Posterior vena cava (tissue), 2 donors: ENCODE measurements at regions not wholly inside any gene's neighbourhood (a gene's known extent, or its start where the extent isn't known, plus 50 kb on each side); places are given as distances from the start of the nearest gene placed in this dataset.
"Not testable (repeated sequence)": the region's sequence is repeated elsewhere in the genome, so short reads cannot be mapped to it uniquely, and the experiment has no call there.

Source experiments
- DNase-seq: peaks from one replicate; pipeline ENCODE4 v3.0.0-alpha.2; 2020; ENCODE audit warnings: low spot score
- intact Hi-C, 2 donors: fragments of 100-400 bp; cut with DNase I; formaldehyde crosslinking; loops; one replicate each; pipeline versions ENCODE4 v1.14.1 to v1.14.2; 2022 to 2023
- donor health status: DM: yes; HTN: yes; CAD: no.
- donor health status: DM: yes; HTN: yes; CAD: no.

DNA sequence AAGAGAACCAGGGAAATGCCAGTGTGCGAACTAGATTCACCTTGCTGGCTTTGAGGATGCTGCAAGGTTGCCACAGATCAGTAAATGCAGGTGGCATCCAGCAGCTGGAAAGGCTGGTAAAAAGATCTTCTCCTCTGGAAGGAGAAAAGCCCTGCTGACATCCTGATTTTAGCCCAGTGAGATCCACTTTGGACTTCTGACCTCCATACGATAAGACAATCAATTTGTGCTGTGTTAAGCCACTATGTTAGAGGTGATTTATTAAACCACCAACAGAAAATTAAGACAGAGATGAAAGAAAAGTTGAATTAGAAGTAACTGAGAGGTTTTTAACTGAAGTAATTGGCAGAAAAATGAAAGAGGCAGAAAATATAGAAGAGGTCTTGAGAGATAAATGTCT is 283.8 kb upstream of the CDH12 start:
- intact Hi-C loops = no loop called here
- no peak for DNase-seq

DNA sequence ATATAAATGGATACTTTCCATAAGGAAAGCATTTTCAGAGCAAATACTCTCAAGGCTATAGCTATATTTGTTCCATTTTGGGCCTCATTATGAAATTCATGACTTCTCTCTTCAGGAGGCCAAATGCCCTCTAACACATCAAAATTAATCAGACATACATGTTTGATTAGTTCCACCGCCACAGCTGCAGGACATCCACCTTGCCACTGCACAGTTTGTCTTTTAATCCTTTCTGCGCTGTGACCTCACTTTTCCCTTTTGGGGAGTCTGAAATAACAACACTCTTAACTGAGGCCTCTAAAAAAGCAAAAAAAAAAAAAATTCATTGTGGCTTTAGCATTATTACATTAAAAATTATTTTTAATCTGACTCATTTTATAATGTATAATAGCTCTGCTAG is 279.1 kb upstream of the CDH12 start:
- no peak for DNase-seq
- intact Hi-C loops = no loop called here

DNA sequence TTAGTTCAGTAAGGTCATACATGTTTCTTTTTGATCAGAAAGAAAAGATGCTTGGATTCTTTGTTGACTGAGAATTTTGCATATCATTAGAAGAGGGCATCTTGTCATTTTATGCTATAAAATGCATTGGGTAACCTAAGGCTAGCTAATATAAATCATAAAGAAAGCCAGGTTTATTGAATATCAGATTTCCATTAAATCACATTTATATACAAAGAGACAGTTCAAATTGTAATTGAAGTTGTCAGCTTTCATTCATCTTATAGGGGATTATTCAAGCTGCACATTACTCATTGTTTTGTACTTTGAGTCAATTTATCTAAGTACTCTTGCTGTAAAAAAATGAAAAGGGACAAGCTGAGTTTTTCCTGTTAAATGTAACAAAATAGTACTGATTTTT is 259.1 kb upstream of the CDH12 start:
- intact Hi-C loops = no loop called here

DNA sequence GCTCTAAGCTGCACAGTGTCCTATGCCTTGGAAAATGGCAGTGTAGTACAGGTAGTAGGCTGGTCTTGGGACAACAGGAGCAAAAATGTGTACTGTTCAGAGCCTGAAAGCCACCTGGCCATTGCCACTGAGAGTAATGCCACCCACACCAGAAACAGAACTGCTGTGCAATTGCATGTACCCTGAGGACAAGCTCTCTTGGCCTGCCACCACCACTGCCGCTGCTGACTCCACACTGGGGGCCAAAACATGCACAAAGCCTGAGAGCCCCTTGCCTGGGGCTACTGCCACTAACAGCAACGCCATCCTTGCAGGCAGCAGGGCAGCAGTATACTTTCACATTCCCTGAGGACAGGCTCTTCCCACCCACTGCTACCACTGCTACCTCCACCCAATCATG is 251.9 kb upstream of the CDH12 start:
- DNase-seq = peak; percentile 67
- intact Hi-C loops = no loop called here

More for the DNA sequence above, 259.1 kb upstream of the CDH12 start:
- DNase-seq = no peak

DNA sequence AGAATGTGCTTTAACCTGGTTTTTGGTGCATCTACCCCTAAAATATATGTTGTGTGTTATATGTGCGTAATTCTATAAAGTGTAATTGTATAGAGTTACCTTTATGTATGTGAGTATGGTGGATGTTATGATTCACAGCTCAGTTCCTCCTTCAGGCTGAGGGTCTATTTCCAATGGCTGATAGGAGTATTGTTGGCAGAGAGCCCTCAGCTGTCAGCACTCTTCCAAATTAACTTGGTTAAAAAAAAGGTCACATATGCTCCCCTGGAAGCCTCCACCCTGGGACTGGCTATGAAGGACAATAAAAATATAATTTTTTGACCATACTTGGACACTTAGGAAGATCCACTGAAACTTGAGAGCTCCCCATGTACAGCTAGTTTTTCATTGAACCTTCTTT is 250.4 kb upstream of the CDH12 start:
- no peak for DNase-seq
- intact Hi-C loops = no loop called here

DNA sequence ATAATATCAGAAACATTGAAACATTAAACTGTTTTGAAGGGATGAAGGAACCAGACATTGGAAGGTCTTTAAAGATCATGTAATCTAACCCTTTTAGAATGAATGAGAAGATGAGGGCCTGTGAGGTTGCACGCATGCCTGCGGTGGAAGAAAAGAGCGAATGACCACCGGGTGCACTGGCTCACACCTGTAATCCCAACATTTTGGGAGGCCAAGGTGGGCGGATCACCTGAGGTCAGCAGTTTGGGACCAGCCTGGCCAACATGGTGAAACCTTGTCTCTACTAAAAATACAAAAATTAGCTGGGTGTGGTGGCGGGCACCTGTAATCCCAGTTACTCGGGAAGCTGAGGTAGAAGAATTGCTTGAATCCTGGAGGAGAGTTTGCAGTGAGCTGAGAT is 242.3 kb upstream of the CDH12 start:
- DNase-seq, intact Hi-C loops: not testable (repeated sequence)

DNA sequence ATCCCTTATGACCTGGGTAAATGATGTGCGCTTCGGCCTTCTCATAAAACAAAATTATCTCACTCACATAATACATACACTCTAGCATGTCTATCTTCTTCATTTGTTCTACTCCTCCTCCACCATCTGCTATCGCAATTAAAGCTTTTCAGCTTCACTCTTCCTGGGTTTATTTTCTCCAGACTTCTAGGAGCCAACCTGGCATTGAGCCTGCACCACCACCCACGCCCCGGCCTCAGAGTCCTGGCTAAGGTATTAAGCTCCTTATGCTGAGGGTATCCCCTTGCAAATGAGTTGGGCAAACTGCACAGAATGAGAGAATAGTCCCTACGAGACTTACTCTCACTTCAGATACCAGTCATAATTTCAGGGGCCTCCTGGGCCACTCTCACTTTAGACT is 236.1 kb upstream of the CDH12 start:
- intact Hi-C loops = no loop called here
- no peak for DNase-seq

DNA sequence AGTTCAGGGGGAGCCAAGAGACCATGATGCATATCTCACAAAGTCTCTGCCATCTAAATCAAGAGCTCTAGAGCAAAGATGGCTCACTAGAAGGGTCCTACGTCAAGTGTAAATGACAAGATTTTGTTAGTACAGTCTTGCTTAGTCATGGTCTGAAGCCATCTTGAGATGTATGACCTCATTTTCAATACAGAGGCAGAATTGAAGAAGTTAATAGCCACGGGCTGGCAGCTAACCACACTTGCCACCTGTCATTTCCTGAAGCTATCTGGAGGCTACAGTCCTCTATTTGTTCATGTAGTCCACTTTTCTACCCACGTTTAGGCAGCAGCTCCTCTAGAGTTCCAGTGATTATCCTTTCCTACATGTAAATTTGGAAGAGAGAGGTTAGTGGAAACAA is 231.7 kb upstream of the CDH12 start:
- DNase-seq = no peak
- intact Hi-C loops = no loop called here

DNA sequence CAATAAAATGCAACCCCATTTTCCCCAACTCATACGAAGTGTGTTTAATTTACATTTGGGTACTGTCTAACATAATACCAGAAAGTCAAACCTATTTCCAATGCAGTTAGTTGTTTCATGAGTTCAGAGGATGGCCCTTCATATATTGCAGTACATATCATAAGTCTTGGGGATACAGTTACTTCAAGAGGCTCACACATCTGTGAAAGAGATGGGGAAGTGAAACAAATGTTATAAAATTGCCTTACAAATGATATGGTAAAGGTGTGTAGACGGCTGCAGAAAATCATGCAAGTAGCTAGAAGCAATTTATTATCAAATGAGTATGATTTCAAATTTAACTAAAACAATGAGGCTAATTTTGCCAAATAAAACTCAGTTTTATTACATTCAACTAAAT is 219.0 kb upstream of the CDH12 start:
- intact Hi-C loops = no loop called here

DNA sequence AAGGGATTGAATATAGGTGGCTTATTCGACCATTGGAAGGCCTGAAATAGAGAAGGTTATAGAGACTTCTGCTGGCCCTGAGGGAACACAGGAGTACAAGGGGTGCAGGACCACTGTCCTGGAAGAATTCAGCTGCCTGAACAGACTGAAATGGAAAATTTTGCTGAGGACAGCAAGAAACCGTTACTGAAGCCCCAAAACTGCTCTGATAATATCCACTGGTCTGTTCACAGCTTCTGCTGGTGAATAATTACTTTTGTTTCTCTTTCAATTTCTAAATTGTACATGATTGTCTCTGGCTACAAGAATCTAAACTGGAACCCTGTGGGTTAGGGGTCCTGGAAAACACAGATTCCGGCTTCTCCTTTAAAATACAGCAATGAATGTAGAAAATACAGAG is 218.5 kb upstream of the CDH12 start:
- DNase-seq = no peak
- intact Hi-C loops = no loop called here

More for the DNA sequence above, 219.0 kb upstream of the CDH12 start:
- DNase-seq = no peak

DNA sequence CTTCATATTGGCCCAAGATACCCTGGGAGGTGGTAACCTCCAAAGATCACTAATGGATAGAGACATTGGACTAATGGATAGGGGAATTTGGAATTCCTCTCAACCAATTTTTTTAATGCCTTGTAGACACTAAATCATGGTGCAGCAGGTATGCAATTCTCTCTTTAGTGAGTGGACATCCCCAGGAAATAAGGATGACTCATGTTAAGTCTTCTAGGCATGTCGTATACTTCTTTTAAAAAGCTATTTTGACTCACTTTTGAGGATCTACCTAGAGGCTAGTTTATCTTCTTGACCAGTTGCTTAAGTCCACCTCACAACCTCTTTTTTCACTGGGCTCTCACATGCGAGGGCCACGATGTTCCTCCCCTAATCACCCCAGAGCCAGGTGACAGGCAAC is 211.6 kb upstream of the CDH12 start:
- no peak for DNase-seq
- intact Hi-C loops = no loop called here

DNA sequence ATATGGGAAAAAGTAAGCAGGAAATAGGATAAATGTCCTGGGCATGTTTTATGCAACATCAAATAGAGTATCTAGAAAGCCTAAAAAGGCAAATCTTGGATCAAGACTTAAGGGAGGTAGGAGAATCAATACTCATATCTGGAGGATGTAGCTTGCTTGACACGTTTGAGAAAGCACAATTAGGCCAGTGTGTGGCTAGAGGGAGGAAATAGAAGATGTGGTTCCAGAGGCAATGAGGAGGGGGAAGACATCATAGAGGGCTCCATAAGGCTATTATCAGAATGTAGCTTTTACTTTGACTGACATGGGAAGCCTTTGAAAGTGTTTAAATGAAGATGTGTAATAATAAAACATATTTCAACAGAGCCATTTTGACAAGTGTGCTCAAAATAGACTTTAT is 200.7 kb upstream of the CDH12 start:
- DNase-seq = no peak
- intact Hi-C loops = no loop called here

DNA sequence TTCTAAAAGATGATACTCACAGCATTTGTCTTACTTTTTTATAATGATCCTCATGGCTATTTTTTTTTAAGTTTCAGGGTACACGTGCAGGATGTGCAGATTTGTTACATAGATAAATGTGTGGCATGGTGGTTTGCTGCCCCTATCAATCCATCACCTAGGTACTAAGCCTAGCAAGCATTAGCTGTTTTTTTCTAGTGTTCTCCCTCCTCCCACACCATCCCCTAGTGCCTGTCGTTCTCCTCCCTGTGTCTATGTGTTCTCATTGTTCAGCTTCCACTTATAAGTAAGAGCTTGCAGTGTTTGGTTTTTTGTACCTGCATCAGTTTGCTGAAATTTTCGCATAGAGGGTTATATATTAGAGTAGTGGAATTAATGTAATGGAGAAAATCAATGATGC is 189.1 kb upstream of the CDH12 start:
- no peak for DNase-seq
- intact Hi-C loops = no loop called here

DNA sequence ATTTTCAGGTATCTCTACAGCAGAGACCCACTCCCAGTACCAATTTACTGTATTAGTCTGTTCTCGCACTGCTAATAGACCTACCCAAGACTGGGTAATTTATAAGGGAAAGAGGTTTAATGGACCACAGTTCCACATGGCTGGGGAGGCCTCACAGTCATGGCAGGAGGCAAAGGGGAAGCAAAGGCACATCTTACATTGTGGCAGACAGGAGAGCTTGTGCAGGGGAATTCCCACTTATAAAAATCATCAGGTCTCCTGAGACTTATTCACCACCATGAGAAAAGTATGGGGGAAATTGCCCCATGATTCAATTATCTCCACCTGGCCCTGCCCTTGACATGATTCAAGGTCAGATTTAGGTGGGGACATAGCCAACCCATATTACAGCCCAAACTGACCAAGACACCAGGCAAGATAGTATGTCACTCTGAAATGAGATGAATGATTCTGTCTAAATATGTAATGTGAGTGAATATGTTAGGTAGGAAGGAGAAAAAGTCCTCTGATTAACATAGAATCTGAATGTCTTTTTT is 182.5 kb upstream of the CDH12 start:
- intact Hi-C loops = no loop called here
- DNase-seq = no peak

DNA sequence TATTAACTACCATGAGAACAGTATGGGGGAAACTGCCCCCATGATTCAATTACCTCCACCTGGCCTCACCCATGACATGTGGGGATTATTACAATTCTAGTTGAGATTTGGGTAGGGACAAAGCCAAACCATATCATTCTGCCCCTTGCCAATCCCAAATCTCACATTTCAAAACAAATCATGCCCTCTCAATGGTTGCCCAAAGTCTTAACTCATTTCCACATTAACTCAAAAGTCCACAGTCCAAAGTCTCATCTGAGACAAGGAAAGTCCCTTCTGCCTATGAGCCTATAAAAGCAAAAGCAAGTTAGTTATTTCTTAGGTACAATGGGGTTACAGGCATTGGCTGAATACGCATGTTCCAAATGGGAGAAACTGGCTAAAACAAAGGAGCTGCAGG is 180.7 kb upstream of the CDH12 start:
- intact Hi-C loops = no loop called here
- DNase-seq = no peak

DNA sequence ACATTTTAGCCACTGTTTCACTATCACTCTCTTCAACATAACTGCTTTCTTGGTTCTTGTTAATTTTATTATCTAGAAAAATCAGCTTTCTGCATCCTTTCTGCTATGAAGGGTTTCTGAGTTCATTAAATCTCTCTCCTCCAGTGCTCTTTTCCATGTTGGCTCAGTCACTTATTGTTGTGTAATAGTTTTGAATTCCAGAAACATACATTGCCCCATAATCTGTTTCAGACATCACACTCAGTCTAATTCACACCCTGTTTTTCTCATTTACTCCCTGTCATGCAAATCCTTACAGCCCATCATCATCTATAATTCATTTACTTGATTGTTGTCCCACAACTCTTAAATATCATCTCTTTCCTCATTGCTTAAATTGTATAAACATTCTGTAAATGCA is 176.1 kb upstream of the CDH12 start:
- DNase-seq = no peak

DNA sequence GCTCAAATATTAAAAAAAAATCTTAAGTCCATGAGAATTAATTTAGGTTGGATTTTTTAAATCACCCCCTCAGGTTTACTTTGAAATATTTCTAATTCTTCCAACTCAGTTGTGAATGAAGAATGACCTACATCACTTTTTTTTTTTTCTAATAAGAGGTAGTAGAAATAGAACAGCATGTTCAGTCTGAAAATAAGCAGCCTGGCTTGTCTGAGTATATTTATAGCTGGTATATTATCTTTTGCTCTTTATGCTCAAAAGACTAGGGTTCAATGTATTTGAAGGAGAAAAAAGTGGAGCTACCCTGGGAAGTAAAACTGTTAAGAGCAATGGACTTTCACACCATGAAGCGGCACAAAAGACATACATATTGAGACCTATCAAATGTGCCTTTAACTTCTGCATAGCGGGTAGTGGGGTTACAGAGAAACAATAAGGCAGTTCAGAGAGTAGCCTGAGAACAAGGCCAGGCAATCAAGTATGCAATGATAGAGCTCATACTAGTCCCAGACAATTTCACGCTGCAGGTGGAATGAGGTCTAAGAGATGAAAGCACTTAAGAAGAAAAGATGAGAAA is 175.4 kb upstream of the CDH12 start:
- no peak for DNase-seq
- intact Hi-C loops = no loop called here

More for the DNA sequence above, 176.1 kb upstream of the CDH12 start:
- intact Hi-C loops = no loop called here

DNA sequence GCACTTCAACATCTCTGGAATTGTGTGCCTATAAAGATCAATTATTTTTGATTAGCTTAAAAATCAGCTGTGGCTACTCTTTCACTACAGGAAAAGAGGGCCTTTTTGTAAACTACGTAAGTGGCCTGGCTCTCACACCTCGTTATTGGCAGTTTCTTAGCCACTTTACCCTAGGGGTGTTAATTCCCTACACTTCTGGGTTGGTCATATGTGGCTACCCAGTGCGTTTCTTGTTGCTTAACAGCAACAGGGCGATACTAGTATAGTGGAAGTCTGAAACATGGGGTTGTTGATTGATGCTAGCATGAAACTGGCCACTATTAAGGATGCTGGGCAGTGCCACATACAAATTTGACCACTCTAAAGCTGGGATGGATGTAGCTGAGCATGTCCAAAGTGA is 174.7 kb upstream of the CDH12 start:
- intact Hi-C loops = no loop called here

DNA sequence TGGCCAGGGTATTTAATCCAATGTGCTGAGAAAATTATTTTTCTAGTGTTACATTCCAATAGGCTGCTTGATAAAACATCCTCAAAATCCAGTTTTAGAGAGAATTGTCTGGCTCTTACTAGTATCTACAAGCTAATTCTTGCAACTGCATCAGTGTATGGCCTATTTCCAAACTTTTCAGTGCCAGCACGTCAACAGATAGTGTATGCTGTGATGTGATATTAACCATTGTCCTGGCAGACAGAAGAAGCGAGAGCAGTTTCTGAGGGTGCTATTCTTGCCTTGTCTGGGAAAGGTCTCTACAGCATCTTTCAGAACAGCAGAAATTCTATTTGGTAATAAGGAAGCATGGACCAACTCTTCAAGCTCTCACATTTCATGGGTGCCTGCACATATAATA is 174.2 kb upstream of the CDH12 start:
- intact Hi-C loops = no loop called here
- DNase-seq = no peak

More for the DNA sequence above, 174.7 kb upstream of the CDH12 start:
- DNase-seq = no peak

DNA sequence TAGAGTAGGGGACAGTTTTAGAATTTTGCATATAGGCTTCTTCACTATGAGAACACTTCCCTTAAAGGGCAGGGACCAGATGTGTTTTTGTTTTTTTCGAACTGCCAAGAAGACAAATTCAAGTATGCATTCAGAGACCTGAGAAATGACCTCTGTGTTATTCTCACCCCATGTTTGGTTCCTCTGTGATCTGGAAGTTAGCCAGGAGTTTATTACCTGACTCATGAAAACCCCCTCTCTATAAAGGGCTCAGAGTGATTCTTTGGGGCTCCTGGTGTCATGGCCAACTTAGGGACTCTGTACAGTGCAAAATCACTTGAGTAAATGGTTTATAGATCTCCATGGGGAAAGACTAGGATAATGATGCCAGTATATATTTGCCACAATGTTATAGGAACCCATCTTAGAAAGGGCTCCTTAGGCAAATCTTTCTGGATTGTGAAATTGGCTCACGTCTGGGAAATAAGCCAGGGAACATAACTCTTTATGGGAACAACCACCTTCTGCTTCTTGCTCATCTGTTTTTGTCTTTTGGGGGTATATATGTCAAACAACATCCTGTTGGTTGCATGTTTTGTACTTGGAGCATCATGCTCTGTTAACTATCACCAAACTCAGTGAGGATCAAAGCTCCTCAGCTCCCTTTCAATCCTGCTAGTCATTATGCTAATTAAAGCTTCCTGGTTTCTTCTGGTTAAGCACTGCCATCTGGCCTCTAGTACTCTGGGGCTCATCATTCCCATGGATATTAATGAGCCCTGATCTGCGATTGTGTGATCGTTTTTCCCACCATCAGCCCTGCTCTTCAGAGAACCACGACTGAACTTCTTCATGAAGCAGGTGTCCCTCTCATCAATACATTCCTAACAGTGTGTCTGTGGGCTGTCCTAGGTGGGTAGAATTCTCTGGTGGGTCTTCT is 173.4 kb upstream of the CDH12 start:
- no peak for DNase-seq
- intact Hi-C loops = no loop called here
